GM12891 (cell line): ENCODE measurements at regions not wholly inside any gene's neighbourhood (a gene's known extent, or its start where the extent isn't known, plus 50 kb on each side); places are given as distances from the start of the nearest gene placed in this dataset.

Experiments
- PAX5 ChIP-seq: IDR thresholded peaks from 2 replicates; pipeline ENCODE4 v1.6.1; 2011; ENCODE audit warnings: low read length, moderate library complexity, mild to moderate bottlenecking; ENCODE audit not compliant: insufficient read depth, severe bottlenecking
- POLR2A ChIP-seq: IDR thresholded peaks from 2 replicates; pipeline ENCODE4 v1.6.1; 2011; ENCODE audit warnings: low read depth, low read length, control low read depth
- POLR2AphosphoS5 ChIP-seq: IDR thresholded peaks from 2 replicates; pipeline ENCODE4 v1.6.1; 2011; ENCODE audit warnings: low read depth, low read length, control low read depth
- POU2F2 ChIP-seq: IDR thresholded peaks from 2 replicates; pipeline ENCODE4 v1.6.1; 2011; ENCODE audit warnings: low read depth, mild to moderate bottlenecking, control low read depth, low read length, moderate library complexity
- TAF1 ChIP-seq: IDR thresholded peaks from 2 replicates; pipeline ENCODE4 v1.6.1; 2011; ENCODE audit warnings: low read depth, low read length, control low read depth

DNA sequence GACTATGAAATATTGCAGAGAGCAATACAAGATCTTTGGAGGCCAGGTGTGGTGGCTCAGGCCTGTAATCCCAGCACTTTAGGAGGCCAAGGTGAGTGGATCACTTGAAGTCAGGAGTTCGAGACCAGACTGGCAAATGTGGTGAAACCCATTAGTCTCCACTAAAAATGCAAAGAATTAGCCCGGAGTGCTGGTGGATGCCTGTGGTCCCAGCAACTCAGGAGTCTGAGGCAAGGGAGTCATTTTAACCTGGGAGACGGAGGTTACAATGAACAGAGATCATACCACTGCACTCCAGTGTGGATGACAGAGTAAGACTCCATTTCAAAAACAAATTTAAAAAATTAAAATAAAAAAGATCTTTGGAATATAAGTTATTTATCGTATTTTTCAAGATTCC is 76.6 kb downstream of the PRKAB2 start:
- TF ChIP-seq POU2F2 (no peak), POLR2AphosphoS5 (no peak), PAX5 (no peak), POLR2A (no peak), TAF1 (no peak)
